ENCODE measurements at regions not wholly inside any gene's neighbourhood (a gene's known extent, or its start where the extent isn't known, plus 50 kb on each side); places are given as distances from the start of the nearest gene placed in this dataset.

DNA sequence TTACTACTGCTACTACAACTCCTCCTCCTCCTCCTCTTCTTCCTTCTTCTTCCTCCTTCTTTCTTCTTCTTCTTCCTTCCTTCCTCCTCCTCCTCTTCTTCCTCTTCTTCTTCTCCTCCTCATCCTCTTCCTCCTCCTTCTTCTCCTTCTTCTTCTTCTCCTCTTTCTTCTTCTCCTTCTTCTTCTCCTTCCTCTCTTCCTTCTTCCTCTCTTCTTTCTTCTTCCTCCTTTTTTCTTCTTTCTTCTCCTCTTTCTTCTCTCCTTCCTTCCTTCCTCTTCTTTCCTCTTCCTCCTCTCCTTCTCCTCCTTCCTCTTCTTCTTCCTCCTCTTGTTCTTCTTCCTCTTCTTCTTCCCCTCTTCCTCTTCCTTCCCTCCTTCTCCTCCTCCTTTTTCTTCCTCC is 94.7 kb upstream of the MYO16 start:
- no peak for DNase-seq

DNA sequence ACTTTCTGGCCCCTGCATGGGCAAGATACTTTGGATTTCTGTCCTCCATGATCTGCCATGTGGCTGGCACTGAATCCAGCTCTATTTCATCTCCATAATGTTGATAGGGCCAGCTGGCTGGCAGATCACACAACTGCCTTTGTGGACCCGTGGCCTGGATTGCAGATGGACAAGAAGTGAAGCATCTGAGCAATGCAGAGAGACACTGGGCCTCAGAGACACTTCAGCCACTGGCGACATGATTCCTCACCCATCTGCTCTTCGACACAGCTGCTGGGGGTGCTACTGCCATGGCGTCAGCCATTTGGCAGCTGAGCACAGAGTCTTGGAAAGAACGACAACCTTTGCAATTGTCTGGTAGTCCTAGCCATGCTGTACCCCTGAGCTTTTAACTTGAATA is 79.5 kb upstream of the MYO16 start:
- DNase-seq, result no peak

DNA sequence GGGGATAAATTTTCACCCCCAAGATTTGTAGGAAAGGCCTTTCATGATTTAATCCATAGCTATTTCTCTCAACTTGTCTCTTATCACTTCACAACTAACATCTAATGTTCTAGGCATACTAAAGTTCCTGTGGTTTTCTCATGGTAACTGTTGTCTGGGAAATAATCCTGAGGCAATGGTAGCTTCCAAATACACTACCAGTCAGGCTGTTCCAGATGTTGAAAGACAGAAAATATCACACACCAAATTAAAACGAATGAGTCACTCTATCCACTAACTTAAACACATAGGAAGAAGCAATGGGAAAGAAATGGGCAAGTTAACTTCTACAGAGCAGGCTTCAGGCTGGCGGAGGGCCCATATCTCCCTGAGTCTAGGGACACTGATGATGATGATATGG is 77.7 kb upstream of the MYO16 start:
- DNase-seq, result no peak

DNA sequence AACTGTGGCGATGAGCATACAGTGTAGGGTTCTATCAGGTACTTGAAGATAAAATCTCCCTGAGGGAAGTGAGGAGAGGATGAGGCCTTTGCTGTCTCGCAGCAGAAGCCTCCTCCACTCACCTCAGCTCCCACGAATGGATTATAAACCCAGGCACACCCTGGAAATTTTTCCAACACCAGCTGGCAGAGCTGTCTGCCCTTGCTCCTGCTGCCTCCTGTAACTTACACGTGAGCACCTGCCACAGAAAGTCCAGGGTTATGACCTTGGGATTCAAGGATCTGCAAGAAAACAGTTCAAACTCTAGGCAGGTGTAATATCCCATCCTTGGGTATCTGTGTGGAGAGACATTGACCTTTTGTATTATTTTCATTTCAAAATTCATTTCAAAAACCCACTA is 70.9 kb upstream of the MYO16 start:
- no peak for DNase-seq

DNA sequence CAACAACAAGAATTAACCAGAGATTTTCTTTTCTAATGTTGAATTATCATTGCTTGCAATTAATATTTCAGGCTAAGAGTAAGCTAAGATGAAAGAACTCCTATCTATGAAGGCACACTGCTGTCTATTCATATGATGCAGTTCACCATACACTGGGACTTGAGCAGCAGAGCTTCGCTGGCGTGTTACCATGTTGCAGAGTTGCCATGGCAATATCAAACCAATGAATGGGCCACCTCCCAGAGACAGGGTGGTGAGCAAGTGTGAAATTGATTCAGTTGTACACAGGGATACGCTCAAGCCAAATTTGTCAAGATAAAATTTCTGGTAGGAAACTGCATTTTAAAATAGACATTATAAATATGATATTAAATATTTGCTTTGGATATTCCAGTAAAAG is 69.3 kb upstream of the MYO16 start:
- DNase-seq, result no peak

DNA sequence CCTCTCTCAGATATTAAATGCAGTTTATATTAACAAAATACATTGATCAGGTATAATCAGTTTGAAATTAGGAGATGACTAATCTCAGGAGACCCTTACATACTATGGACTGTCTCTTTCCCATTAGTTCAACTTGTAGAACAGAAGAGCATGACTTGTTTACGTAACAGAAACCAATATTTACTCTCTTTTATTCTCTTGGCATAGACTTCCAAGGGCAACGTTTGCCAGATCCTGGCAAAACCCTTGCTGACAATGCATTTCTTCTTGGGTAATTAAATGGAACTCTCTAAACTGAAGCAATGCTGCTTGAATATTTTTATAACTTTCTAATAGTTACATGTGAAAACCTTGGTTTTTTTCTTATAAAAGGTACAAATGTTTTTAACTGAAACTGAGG is 68.3 kb upstream of the MYO16 start:
- DNase-seq, result no peak

DNA sequence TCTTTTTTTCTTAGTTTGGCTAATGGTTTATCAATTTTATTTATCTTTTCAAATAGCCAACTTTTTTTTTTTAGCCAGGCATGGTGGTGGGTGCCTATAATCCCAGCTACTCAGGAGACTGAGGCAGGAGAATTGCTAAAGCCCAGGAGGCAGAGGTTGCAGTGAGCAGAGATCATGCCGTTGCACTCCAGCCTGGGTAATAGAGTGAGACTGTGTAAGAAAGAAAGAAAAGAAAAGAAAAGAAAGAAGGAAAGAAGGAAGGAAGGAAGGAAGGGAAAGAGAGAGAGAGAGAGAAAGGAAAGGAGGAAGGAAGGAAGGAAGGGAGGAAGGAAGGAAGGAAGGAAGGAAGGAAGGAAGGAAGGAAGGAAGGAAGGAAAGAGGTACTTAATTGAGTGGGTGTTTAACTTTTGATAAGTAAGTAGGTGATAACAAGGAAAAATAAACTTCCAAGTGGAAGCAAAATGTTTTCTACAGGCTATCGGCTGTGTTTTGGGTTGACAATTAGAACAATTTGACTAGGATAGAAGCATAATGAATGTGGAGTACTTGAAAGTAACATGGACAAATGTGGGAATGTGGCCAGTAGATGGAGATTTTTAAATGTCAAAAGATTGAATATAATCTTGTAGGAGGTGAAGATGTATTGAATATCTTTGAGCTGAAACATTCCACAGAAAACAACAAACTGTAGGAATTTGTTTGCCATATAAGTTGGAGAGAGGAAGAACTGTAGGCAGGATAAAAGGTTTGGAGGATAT is 62.8 kb upstream of the MYO16 start:
- DNase-seq, result no peak

DNA sequence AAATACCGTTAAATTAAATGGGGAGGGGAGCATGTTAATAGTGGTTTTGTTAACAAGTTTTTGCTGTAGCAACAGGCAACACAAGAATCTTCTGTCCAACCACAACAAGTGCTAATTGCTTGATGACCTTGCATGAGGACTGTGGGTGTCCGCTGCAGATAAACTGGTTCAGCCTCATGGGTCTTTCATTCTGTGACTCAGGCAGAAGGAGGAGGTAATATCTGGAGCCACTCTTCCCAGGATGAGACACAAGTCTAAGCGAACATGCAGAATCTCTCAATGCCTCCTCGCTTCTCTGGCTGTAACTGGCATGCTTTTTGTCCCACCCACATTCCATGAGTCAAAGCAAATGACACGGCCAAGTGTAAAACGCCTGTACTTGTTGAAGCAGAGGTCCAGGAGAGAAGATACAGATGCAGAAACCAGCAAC is 56.6 kb upstream of the MYO16 start:
- DNase-seq, result no peak

DNA sequence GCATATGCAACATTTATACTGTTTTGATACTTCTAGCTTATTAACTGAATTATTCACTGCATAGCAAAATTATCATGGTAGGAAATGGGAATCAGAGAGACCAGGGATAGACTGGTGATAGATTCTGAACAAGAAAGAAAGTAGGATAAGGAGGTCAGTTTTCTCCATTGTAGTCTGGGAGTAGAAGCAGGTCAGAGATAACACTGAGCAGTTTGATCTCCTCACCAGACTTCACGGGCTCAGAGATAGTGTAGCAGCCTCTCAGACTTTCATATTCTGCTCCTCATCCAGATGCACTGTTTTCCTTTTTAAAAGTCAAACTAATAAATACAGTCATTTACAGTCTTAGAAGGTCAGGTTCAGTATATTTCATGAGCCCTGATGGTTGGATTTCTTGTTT is 56.0 kb upstream of the MYO16 start:
- DNase-seq, result no peak

DNA sequence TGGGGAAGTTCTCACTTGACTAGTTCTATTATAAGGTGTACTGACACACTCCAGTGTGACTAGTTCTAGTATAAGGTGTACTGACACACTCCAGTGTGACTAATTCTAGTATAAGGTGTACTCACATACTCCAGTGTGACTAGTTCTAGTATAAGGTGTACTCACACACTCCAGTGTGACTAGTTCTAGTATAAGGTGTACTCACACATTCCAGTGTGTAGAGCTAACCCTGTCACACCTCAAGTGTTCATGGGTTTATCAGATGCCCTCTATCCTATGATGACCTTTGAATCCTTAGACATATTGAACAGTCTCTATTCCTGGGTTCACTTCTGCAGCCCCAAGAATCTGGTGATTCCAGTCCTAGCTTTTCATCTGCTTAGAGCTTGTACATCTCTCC is 54.6 kb upstream of the MYO16 start:
- DNase-seq, result no peak

DNA sequence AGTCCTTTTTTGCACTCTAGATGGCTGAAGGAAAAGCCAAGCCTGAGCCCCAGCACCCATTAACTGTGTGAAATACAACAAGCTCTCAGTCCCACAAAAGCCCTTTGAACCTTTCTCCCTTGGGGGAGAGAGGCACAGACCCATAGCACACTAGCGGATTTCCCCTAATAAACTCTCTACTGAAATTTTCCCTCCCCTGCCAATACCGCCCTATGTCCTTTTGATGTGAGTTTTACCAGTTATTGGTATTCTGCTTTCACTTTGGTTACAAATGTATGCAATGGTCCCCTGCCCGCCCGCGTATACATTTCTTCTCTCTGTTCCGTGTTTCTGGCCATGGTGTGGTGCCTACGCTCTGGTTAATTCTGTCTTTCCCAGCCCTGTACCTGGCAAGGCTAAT is 54.0 kb upstream of the MYO16 start:
- no peak for DNase-seq
